ENCODE measurements at regions not wholly inside any gene's neighbourhood (a gene's known extent, or its start where the extent isn't known, plus 50 kb on each side); places are given as distances from the start of the nearest gene placed in this dataset.

DNA sequence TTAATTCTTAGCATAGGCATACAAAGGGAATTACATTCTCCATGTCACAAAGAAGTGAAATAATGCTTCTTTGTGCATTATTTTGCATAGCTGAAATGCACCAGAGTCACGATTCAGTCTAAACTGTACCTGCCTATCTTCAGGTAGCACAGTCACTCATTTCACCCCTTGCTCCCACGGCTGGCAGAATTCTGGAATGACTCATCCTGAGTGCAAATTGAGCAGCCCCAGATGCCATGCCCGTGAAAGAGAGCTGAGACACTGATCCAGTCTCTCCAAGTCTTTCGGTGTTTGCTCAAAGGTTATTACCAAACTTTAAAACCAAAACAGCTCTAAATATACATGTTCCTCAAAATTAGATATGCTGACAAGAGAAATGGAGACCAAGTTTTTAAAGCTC, 168.3 kb upstream of the POU3F3 start:
- no peak for DNase-seq (ENCODE audit: low read depth)
- TF ChIP-seq, protein P1, sequence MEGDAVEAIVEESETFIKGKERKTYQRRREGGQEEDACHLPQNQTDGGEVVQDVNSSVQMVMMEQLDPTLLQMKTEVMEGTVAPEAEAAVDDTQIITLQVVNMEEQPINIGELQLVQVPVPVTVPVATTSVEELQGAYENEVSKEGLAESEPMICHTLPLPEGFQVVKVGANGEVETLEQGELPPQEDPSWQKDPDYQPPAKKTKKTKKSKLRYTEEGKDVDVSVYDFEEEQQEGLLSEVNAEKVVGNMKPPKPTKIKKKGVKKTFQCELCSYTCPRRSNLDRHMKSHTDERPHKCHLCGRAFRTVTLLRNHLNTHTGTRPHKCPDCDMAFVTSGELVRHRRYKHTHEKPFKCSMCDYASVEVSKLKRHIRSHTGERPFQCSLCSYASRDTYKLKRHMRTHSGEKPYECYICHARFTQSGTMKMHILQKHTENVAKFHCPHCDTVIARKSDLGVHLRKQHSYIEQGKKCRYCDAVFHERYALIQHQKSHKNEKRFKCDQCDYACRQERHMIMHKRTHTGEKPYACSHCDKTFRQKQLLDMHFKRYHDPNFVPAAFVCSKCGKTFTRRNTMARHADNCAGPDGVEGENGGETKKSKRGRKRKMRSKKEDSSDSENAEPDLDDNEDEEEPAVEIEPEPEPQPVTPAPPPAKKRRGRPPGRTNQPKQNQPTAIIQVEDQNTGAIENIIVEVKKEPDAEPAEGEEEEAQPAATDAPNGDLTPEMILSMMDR (conservative IDR thresholded peaks at IDR 0.05; ENCODE audit: low read depth, low read length), result no peak
- H3K4me3 ChIP-seq (ENCODE audit: low read depth, low read length), result no peak overlapping the region

DNA sequence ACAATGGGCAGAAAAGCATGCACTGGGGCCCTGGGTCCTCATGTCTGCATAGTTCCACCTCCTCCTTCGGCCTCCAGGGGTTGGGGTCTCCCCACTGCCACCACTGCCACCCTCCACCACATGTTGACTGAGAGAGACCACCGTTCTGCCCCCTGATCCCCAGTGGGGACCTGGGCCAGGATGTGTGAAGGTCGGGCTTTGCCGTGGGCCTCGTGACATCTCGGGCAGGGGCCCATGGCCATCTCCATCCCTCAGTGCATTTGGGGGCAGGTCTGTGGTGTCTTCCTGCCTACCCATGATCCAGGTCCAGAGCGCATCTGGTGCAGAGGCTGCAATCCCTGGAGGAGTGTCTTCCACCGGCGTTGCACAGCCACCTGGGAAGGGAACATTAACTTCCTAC, 166.8 kb upstream of the POU3F3 start:
- TF ChIP-seq, protein P1 (conservative IDR thresholded peaks at IDR 0.05; ENCODE audit: low read depth, low read length), result no peak
- DNase-seq (ENCODE audit: low read depth), result no peak
- no peak overlapping the region for H3K4me3 ChIP-seq (ENCODE audit: low read depth, low read length)

DNA sequence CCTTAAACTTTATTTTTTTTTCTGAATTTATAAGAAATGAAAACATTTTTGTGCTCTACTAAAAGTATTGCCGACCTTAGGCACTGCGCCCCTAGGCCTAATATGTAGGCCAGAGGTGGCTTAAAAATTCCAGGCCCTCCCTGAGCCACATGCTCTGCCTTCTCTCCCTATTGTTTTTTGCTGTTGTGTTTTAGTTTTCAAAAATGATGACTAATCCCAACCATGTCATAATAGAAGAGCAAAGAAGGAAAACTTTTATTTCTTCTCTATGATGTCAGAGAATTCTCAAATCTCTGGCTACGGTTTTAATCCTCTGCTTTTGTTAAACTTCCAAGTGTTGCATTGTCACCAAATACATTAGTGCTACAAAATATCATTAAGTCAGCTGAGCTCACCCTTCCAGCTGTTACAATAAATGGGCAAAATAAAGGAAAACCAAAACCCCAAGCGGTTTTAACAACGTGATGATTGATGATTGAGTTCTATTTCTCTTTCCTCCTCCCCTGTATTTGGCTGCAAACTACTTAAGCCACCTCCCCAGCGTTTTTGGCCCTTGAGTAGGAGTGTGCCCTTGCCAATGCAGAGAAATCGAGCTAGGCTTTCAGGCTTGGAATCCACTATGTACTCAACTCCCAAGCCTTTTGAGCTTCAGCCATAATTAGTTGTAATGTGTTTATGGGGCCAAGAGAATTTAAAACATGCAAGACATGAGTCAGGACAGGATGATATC, 163.5 kb upstream of the POU3F3 start:
- H3K4me3 ChIP-seq (ENCODE audit: low read depth, low read length), result no peak overlapping the region
- DNase-seq (ENCODE audit: low read depth), result no peak
- TF ChIP-seq, protein P1 (conservative IDR thresholded peaks at IDR 0.05; ENCODE audit: low read depth, low read length), result no peak

DNA sequence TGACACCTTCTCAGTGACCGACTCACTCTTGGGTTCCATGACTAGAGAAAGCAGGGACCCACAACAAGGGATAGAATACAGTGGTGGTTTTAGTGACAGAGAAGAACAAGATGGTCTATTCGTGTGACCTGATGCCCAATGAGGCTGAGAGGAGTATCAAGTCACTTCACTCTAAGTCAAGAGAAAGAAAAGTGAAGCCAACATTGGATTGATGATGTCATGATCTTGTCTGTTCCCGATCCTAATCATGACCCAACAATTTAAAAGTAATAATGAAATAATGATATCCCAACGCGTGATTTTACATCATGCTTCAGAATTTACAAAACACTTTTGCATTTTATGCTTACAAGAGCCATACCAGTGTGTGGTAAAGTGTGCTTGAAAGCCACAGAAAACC, 155.6 kb upstream of the POU3F3 start:
- no peak for DNase-seq (ENCODE audit: low read depth)
- no peak overlapping the region for H3K4me3 ChIP-seq (ENCODE audit: low read depth, low read length)
- TF ChIP-seq, protein P1 (conservative IDR thresholded peaks at IDR 0.05; ENCODE audit: low read depth, low read length), result no peak

DNA sequence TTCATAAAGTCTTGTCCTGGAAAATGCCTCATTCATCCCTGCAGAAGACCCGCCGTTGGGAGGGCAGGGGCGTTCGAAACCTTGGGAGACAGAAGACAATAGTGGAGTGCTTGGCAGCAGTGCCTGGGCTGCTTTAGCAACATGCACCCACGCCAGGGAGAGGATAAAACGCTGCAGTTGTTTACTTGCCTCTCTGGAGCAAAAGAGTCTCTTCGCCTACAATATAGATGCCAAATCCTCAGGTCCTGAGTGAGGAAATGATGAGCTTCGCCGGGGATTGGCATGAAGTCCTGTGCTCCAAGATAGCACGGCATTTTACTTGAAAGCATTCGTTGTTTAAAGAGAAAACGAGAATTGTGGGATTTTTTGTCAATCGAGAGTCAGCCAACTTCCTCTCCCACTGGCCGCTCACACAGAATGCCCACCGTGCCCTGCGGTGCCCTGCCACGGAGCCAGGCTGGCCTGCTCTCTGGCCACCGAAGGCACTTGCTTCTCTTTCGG, 152.5 kb upstream of the POU3F3 start:
- TF ChIP-seq, protein P1 (conservative IDR thresholded peaks at IDR 0.05; ENCODE audit: low read depth, low read length), result no peak
- DNase-seq (ENCODE audit: low read depth), result no peak
- no peak overlapping the region for H3K4me3 ChIP-seq (ENCODE audit: low read depth, low read length)

DNA sequence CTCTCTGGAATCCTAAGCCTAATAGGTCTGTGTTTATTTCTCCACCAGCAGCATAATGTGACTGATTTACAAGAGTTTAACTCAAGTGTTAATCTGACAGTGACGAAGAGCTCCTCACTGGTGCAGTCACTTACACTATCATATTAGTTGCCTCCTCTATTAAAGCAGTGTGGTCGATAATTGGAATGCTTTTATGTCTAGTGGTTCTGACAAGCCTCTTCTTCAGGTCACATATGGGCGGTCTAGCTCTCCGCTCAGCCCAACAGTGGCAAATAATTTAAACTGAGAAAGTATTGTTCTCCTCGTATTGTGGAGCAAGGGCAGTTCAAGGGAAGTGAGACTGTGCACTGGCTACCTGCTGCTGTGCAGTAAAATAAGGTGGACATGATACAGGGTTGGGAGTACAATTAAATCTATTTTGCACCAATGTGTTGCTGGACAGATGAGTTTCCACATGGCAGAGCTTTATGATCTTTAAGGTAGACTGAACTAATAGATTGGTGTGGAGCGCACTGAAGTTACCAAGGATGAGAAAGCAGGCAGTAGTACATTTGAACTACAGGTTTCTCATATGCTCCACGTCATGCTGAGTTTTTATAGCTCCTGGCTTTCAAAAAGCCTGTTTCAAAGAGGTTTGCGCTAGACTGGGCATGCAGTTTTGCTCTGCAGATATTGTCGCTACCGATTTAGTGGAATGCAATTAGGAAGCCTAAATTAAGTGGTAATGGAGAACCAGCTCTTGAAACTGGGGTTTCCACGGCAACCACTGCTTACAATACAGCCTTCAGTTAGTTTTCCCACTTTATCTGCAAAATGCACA, 151.7 kb upstream of the POU3F3 start:
- TF ChIP-seq, protein P1 (conservative IDR thresholded peaks at IDR 0.05; ENCODE audit: low read depth, low read length), result no peak
- no peak for DNase-seq (ENCODE audit: low read depth)
- H3K4me3 ChIP-seq (ENCODE audit: low read depth, low read length), result no peak overlapping the region

Measured in choroid plexus epithelial cell (primary cell).